HEK293T (cell line): ENCODE measurements at regions not wholly inside any gene's neighbourhood (a gene's known extent, or its start where the extent isn't known, plus 50 kb on each side); places are given as distances from the start of the nearest gene placed in this dataset.

ENCODE experiments used
- CTCF ChIA-PET: fragments of 350-600 bp; formaldehyde crosslinking; extraction: SDS; loops from one replicate; lab custom pipeline; 2021; ENCODE audit warnings: antibody characterized with exemption, inconsistent platforms; lab: Yijun Ruan, JAX
- POLR2A ChIA-PET: fragments of 350-600 bp; formaldehyde crosslinking; extraction: SDS; loops from one replicate; lab custom pipeline; 2020; ENCODE audit warnings: antibody characterized with exemption, inconsistent platforms; lab: Yijun Ruan, JAX
- DNase-seq: peaks from one replicate; pipeline ENCODE4 v3.0.0; 2012; ENCODE audit warnings: mixed read lengths; ENCODE audit errors: extremely low spot score
- ARNT ChIP-seq: fragments of 450-650 bp; IDR thresholded peaks from 2 replicates; pipeline ENCODE4 v1.6.1; 2017; ENCODE audit warnings: mild to moderate bottlenecking
- BHLHE40 ChIP-seq: fragments of 450-650 bp; IDR thresholded peaks from 2 replicates; pipeline ENCODE4 v1.6.1; 2016; ENCODE audit warnings: mild to moderate bottlenecking, moderate library complexity, borderline replicate concordance
- CTBP1 ChIP-seq: fragments of 450-650 bp; IDR thresholded peaks from 2 replicates; pipeline ENCODE4 v1.6.1; 2016; ENCODE audit warnings: borderline replicate concordance
- ELF4 ChIP-seq: fragments of 450-650 bp; IDR thresholded peaks from 2 replicates; pipeline ENCODE4 v1.6.1; 2017; ENCODE audit warnings: antibody characterized with exemption
- FOXA1 ChIP-seq: fragments of 450-650 bp; IDR thresholded peaks from 2 replicates; pipeline ENCODE4 v1.6.1; 2016; ENCODE audit warnings: mild to moderate bottlenecking
- FOXK2 ChIP-seq: fragments of 450-650 bp; IDR thresholded peaks from 2 replicates; pipeline ENCODE4 v1.6.1; 2016; ENCODE audit warnings: mild to moderate bottlenecking
- FOXM1 ChIP-seq: fragments of 450-650 bp; IDR thresholded peaks from 2 replicates; pipeline ENCODE4 v1.6.1; 2017; ENCODE audit warnings: mild to moderate bottlenecking, borderline replicate concordance
- HDGF ChIP-seq: fragments of 450-650 bp; IDR thresholded peaks from 2 replicates; pipeline ENCODE4 v1.6.1; 2017; ENCODE audit warnings: antibody characterized with exemption, borderline replicate concordance
- L3MBTL2 ChIP-seq: fragments of 450-650 bp; conservative IDR thresholded peaks from 2 replicates; pipeline ENCODE4 v1.6.1; 2016; ENCODE audit warnings: mild to moderate bottlenecking
- LEF1 ChIP-seq: fragments of 450-650 bp; IDR thresholded peaks from 2 replicates; pipeline ENCODE4 v1.6.1; 2017; ENCODE audit warnings: mild to moderate bottlenecking, borderline replicate concordance
- NFRKB ChIP-seq: fragments of 450-650 bp; IDR thresholded peaks from 2 replicates; pipeline ENCODE4 v1.6.1; 2016; ENCODE audit warnings: mild to moderate bottlenecking, moderate library complexity
- PKNOX1 ChIP-seq: fragments of 450-650 bp; IDR thresholded peaks from 2 replicates; pipeline ENCODE4 v1.6.1; 2016
- SP1 ChIP-seq: fragments of 450-650 bp; IDR thresholded peaks from 2 replicates; pipeline ENCODE4 v1.6.1; 2017
- SUZ12 ChIP-seq: fragments of 450-650 bp; IDR thresholded peaks from 2 replicates; pipeline ENCODE4 v1.6.1; 2016; ENCODE audit warnings: mild to moderate bottlenecking
- TARDBP ChIP-seq: fragments of 450-650 bp; IDR thresholded peaks from 2 replicates; pipeline ENCODE4 v1.6.1; 2016
- ZNF384 ChIP-seq: fragments of 450-650 bp; IDR thresholded peaks from 2 replicates; pipeline ENCODE4 v1.6.1; 2016

- ChIA-PET POLR2A (no interaction called here), CTCF (interaction anchor here (0.6 kb wide), 1 partner anchor 14 kb away, joined by 5 read pairs; no protein-coding TSS in a partner anchor)
- no peak for DNase-seq
- no peak for TF ChIP-seq L3MBTL2
- no peak for TF ChIP-seq CTBP1
- TF ChIP-seq FOXA1 = no peak
- TF ChIP-seq ELF4 = no peak
- TF ChIP-seq PKNOX1 = no peak
- no peak for TF ChIP-seq LEF1
- TF ChIP-seq ARNT = no peak
- TF ChIP-seq NFRKB = no peak
- no peak for TF ChIP-seq SP1
- TF ChIP-seq TARDBP = no peak
Observed at GRCh38 chr5:158602981-158603380, 496.7 kb downstream of the EBF1 start.

DNA sequence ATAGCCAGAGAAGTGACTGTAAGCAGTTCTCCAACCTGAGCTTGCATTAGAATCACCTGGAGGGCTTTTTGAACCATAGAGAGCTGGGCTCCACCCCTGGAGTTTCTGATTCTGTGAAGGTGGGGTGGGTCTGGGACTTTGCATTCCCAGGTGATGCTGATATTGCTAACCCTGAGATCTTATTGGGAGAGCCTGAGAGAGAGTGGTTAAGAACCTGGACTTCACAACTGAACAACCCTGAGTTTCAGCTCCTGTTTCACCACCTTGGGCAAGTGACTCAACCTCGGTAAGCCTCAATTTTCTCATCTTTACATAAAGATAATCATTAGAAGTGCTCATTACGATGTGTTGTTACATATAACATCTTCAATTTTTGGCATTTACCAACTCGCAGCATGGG, 498.6 kb downstream of the EBF1 start:
- no peak for DNase-seq
- no peak for TF ChIP-seq SP1
- TF ChIP-seq L3MBTL2 = no peak
- TF ChIP-seq PKNOX1 = no peak
- no peak for TF ChIP-seq NFRKB
- TF ChIP-seq ARNT = no peak
- TF ChIP-seq ZNF384 = no peak
- TF ChIP-seq FOXA1 = no peak
- no peak for TF ChIP-seq ELF4
- TF ChIP-seq BHLHE40 = no peak
- TF ChIP-seq HDGF = no peak
- TF ChIP-seq CTBP1 = no peak
- TF ChIP-seq FOXM1 = no peak
- no peak for TF ChIP-seq LEF1
- TF ChIP-seq SUZ12 = no peak
- TF ChIP-seq TARDBP = no peak
- TF ChIP-seq FOXK2 = no peak
- POLR2A ChIA-PET = no interaction called here
- CTCF ChIA-PET = no interaction called here

GRCh38 chr5:158600679-158601078, 499.0 kb downstream of the EBF1 start:
- TF ChIP-seq PKNOX1 (no peak), FOXK2 (no peak), BHLHE40 (no peak), SP1 (no peak), ZNF384 (no peak), TARDBP (no peak), CTBP1 (no peak), ELF4 (no peak), FOXA1 (no peak), FOXM1 (no peak), LEF1 (no peak), ARNT (no peak), SUZ12 (no peak), L3MBTL2 (no peak), HDGF (no peak), NFRKB (no peak)
- ChIA-PET CTCF (no interaction called here), POLR2A (no interaction called here)
- no peak for DNase-seq

GRCh38 chr5:158599157-158599556, 500.6 kb downstream of the EBF1 start:
- no peak for TF ChIP-seq PKNOX1
- TF ChIP-seq FOXK2 = no peak
- TF ChIP-seq HDGF = no peak
- no peak for TF ChIP-seq CTBP1
- no peak for TF ChIP-seq BHLHE40
- no peak for TF ChIP-seq SUZ12
- no peak for TF ChIP-seq SP1
- no peak for TF ChIP-seq TARDBP
- TF ChIP-seq NFRKB = no peak
- TF ChIP-seq ELF4 = no peak
- no peak for TF ChIP-seq ARNT
- no peak for TF ChIP-seq ZNF384
- no peak for TF ChIP-seq LEF1
- TF ChIP-seq FOXA1 = no peak
- no peak for TF ChIP-seq L3MBTL2
- no peak for TF ChIP-seq FOXM1
- ChIA-PET POLR2A (no interaction called here), CTCF (interaction anchor here (0.5 to 0.6 kb wide), 2 partner anchors 78 to 227 kb away, joined by 3 to 10 read pairs; no protein-coding TSS in a partner anchor)
- DNase-seq = no peak

- POLR2A ChIA-PET = no interaction called here
- TF ChIP-seq SUZ12 (no peak), LEF1 (no peak), FOXM1 (no peak), FOXA1 (no peak), ZNF384 (no peak), L3MBTL2 (no peak), PKNOX1 (no peak), FOXK2 (no peak), BHLHE40 (no peak), NFRKB (no peak), ELF4 (no peak), HDGF (no peak), CTBP1 (no peak), SP1 (no peak), ARNT (no peak)
- CTCF ChIA-PET = no interaction called here
- DNase-seq = no peak
Observed at GRCh38 chr5:158594595-158595242, 505.0 kb downstream of the EBF1 start.
